G401 (cell line): ENCODE measurements at regions not wholly inside any gene's neighbourhood (a gene's known extent, or its start where the extent isn't known, plus 50 kb on each side); places are given as distances from the start of the nearest gene placed in this dataset.
"Not testable (repeated sequence)": the region's sequence is repeated elsewhere in the genome, so short reads cannot be mapped to it uniquely, and the experiment has no call there.

Experiments
- DNase-seq: peaks from one replicate; pipeline ENCODE4 v3.0.0-alpha.2; 2015; ENCODE audit warnings: low spot score
- in situ Hi-C: cut with HindIII; loops from 2 replicates; pipeline ENCODE4 v1.10.0; 2016; ENCODE audit warnings: low sequenced_read_pairs, mixed read lengths

DNA sequence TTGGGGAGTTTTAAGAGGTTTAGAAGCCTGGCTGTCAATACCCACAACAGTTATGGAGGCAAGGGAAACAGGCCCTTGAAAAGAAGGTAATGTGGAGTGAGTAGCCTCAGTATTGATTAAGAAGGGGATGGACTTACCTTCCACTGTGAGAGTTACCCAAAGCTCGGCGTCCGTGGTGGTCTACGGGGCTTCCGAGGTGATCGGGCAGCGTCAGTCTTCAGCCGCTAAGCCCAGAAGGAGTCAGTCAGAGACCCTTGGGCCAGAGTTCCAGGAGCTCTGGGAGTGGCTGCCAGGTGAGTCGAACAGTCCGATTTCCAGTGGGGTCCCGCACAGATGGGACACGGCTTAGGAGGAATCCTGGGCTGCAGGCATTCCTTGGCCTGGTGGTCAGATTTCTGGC is 379.0 kb downstream of the BCKDHB start:
- in situ Hi-C loops, DNase-seq: not testable (repeated sequence)

DNA sequence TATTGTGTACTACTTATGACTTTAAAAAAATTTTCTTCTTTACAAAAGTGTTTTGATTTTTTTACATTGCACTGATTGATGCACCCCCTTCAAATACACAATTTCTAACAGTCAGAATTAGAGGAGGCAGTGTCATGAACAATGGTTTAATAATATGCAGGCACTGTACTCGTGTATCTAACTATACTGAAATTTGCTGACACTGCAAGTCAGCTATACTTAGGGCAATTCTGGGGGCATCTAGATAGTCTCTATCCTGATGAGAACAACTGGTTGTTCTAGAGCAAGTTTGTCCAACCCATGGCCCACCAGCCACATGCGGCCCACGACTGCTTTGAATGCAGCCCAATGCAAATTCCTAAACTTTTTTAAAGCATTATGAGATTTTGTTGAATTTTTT is 375.6 kb downstream of the BCKDHB start:
- no peak for DNase-seq
- in situ Hi-C loops = no loop called here

DNA sequence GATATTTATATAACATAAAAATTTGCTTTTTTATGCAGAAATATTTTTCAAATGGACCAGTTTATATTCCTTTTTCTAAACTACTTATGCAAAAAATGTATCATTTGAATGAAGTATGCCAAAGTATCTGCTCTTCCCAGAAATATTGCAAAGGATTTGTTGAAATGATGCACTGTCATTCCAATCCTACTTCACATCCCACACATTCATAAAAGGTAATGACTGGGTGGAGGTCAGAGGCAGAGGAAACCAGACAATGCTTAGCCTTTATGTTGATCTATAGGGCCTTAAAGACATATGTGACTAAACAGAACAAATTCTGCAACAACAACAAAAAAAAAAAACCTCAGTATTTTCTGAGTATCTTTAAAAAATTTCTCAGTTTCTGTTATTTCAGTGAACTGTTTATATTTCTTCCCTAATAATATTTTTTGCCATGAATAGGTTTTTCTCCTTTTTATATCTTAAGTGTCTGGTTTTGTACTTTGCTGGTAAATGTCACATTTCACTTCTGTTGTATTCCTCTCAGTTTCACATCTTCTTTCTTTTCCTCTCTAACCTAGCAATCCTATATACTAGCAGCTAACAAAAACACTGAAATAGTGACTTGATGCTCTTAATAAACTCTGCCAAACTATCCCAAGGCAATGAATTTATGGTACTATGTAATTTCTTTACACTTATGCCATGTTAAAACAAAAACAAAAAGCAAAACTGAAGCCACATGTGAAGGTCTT is 374.1 kb downstream of the BCKDHB start:
- in situ Hi-C loops = no loop called here
- DNase-seq = no peak

DNA sequence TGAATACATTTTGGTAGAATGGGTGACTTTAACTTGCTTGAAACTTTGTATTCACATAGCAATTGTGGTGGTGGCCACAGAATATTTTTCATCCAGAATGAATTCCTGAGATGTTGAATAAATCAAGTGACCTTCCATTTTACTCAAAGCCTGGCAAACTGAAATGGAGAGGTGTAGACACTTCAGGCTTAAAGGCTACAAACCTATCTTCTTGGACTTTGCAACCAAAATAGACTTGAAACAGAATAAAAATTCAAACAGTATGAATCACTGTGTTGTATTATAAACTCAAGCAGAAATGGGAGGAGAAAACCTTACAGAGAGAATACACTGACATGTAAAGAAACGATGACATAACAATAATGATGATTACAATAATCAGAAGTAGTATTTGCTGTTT is 371.6 kb downstream of the BCKDHB start:
- in situ Hi-C loops = no loop called here
- DNase-seq = no peak

DNA sequence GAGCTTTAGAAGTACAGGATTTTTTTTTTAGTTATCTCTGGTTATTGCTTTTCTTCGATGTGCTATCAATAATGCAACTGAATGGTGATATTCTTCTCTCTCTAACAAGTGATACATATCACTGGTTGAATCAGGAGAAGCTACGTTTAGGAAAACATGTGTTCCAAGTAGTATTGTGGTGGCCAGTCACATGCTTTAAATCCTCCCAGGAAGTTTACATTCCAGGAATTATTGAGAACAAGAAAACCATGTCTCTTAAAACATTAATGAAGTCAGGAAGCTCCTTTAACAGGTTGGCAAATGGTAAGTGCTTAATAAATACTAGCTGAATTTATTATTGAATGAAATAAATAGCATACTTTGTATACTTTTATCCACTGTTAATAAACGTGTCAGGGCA is 371.1 kb downstream of the BCKDHB start:
- no peak for DNase-seq

DNA sequence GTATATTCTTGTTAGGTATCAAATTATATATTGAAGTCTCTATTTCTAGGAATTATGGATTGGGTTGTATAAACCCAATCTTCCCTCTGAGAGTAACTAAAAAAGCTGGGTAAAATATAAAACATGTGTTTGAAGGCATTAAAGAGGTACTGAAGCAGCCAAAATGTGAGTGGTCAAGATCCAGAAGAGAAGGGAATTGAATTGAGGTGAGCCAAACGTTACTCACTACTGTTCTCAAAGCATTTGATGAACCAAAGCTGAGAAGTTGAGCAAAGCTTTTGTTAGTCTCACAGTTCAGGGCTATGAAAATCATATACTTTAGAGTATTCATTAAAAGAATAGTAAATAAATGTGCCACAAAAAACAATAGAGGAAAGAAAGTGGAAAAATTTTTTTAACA is 365.8 kb downstream of the BCKDHB start:
- in situ Hi-C loops = no loop called here
- DNase-seq = no peak

More for the DNA sequence above, 371.1 kb downstream of the BCKDHB start:
- in situ Hi-C loops = no loop called here

DNA sequence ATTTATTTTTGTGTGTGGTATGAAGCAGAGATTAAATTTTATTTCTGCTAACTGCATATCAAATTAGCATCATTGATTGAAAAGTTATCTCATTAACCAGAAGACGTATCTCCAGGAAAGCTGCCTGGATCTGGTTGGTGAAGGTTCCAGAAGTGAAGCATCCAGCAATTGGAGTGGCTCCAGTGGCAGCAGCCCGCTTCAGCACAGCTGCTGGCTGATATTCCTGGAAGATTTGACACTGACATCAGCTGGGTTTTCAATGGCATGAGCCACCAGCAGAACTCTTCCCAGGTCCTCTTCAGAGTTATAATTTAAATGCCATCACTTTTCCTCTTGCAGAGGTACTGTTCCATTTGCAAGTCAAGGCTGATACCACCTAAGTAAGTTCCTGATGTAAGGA is 363.5 kb downstream of the BCKDHB start:
- in situ Hi-C loops = no loop called here

DNA sequence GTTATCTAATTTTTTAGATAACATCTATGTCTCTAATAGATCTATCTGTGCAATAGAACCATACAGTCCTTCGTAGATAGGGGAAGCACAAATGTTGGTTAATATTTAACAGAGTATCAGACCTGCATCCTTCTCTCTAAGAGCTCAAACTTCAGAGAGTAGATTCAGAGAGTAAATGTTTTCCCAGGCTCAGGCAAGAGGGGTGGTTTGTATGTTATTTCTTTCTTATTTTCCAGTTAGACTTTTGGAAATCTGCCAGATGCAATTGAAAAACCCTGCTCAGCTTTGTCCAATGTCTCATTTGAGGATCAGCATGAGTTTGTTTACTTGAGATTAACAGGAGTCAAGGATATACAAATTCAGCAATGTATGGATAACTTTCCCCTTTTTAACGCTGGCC is 361.9 kb downstream of the BCKDHB start:
- DNase-seq = no peak
- in situ Hi-C loops = no loop called here

More for the DNA sequence above, 363.5 kb downstream of the BCKDHB start:
- DNase-seq = no peak

DNA sequence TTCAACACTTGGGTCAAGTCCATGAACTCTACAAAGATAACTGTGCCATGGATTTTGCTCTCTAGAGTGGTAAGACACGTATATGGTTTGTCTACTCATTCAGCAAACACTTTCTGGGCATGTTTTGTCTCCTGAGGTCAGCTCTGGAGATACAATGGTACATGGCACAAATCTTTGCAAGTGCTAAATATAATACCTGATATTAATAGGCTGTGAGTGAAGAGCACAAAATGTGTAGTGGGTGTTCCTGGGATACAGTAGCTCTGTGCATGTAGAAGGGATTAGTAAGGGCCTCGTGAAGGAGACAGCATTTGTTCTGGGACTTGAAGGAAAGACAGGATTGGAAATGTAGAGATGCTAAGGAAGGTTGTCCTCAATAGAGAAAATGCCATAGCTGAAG is 360.9 kb downstream of the BCKDHB start:
- DNase-seq = no peak
- in situ Hi-C loops = no loop called here

DNA sequence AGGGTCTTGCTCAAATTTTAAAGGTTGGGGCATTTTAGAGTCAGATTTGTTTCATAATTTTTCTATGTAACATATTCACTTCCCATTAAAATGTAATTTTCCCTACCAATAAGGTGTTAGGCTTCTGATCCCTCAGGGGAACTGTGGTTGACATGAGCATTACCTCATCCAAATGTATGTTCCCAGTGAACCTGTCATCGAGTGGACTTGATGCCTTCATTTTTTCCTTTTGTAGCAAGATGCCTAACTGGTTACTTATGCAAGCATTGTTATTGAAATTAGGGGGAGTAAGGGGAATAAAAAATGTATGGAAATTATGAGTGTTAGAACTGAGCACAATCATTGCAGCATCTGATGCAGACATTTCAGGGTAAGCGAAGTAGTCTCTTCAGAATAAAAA is 360.5 kb downstream of the BCKDHB start:
- no peak for DNase-seq

DNA sequence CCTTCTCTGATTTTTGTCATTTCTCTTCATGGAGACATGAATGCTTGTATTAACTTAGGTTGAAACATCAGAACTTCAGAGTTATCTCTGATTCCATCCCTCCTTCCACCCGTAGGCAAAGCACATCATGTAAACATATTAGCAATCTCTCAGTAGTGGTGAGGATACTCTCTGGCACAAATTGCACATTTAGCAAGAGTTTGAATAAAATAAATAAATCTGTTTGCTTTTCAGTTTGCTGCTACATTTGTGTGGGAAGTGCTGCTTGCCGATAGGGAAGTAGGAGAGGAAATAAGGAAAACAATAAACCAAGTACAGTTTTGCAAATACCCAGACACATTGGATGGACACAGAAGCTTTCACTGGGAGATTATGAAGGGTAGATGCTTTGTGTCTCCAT is 359.0 kb downstream of the BCKDHB start:
- no peak for DNase-seq
- in situ Hi-C loops = no loop called here

More for the DNA sequence above, 360.5 kb downstream of the BCKDHB start:
- in situ Hi-C loops = no loop called here

DNA sequence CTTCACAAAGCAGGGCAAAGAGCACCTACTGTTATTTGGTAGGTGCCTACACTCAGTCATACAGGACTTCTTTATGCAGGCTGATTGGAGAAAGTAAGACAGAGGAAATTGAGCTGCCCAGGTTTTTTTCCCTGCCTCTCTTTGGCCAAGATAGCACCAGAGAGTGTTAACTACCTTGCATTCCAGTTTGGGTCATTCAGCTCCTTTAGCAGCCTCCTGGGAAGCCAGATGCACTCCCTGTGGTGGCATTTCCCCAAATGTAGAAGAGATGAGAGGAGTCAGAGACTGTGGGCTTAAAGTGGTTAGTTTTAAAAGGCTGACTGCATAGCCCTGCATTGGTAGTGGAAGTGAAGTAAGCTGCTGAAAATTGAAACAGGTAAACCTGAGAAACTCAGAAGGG is 358.4 kb downstream of the BCKDHB start:
- DNase-seq = no peak
- in situ Hi-C loops = no loop called here

DNA sequence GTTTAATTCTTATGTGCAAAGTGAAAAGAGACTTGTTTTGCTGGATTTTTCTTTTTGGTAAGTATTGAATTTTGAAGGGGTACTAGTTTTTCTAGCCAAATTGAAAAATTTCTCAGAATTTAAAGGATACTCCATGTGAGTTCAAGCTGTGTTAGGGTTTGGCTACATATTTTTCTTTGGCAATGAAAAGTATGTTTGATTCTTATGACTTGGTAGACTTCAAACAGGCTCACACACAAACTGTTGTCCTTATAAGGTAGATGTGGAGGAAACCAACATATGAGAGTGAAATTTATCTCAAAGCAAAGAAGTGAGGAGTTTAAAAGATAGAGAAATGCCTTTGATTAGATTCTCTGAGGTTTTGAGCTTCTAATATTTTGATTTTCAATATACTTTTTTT is 356.7 kb downstream of the BCKDHB start:
- no peak for DNase-seq
- in situ Hi-C loops = no loop called here

DNA sequence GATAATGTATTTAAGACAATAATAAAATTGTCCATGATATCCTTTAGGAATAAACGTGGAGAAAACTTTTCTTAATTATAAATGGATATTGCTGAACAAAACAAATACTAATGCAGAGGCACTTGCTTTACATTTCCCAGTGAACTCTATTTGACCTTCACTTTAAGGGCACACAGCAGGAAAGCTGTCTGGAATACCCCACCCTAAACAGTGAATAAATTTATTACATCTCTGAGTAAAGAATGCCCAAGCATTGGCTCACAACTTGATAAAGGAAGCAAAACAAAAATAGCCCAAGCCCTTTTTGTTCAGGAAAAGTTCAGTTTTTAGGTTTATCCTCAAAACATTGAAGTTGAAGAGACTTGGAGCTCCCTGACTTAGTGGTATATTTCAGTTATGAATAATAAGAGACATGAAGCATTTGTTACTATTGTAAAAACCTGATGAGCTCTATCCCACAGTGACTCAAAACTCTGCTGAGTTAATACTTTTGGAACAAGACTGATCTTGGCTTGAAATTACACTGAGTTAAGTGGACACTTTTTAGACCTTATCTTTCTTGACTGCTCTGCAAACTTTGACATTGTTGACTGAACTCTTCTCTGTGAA is 353.9 kb downstream of the BCKDHB start:
- in situ Hi-C loops = no loop called here
- DNase-seq = no peak

DNA sequence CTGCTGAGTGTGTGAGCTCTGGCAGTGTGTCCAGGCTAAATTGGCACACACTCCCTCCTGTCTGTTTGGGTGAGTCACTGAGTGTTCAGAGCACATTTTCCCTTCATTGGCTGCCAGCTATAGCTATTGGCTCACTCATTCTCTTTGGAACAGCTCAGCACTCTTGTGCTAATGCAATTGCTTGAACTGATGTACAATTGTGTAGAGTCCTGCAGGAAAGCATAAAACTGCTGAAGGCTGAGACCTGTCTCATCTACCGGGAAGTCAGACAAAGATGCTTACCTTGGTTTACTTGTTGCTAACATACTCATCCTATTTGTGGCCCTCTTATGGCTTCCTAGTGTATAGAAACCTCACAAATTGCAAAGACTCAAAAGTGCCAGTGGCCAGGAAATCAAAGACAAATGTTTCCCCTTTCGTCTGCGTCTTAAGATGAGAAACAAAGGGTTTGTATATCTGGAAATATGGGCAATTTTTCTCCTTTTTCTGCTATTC is 351.0 kb downstream of the BCKDHB start:
- DNase-seq = peak; percentile 98
- in situ Hi-C loops = no loop called here

DNA sequence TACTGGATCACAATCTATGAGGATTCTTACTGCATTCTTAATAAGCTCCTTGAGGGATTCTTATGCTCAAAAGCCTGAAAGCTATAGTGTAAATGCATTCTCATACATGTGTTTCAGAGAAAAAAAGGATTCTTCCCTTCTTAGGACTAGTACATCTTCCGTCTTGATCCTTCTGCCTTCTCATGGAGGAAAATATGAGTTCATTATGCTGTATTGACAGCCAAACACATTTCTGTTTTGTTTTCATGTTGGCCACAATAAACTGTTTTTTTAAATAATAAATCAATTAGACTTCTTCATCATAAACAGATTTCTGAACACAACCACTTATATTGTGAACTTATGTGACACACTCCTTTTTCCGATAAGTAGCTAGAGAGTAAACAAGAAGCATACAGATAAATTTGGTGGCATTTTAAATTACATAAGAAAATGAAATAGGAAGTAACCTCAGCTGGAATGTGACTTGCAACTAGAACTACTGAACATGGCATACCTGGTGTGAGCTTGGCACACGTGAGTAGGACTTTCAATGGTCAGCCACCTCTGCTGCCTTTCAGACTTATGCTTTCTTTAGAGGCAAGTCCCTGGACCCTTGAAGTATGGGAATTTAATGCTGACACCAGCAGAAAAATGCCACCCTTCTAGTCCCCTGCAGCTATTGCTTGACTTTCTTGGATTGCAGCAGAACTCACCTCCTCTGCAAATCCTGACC is 350.4 kb downstream of the BCKDHB start:
- DNase-seq = peak; percentile 5
- in situ Hi-C loops = no loop called here

DNA sequence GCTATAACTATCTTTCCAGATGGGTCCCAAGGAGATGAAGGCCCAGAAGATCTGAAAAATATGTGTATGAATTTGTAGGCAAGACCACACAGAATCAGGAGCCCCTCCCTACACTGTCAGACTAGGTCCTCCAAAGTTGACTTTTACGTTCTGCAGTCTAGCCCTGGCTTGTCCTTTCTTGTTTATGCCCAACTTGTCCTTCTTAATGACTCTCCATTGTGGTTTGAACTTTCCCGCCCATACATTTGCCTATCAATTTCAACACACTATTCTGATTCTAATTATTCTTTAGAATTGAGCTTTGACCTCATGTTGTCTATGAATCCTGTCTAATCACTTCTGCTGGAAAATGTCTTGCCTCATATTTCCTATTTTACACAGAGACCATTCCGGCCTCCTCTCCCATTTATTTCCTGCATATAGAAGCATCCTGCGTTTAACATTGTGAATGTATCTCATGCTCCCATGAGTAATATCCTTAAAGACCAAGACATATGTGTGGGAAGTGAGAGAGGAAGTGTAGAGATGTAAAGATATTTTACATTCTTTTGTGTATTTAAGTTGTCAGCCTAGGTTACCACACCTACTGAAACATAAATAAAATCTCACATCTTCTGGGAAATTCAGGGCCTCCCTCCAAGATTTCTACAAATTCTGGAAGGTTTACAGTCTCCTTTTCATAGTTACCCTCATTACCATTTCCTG is 348.3 kb downstream of the BCKDHB start:
- in situ Hi-C loops = no loop called here
- no peak for DNase-seq

DNA sequence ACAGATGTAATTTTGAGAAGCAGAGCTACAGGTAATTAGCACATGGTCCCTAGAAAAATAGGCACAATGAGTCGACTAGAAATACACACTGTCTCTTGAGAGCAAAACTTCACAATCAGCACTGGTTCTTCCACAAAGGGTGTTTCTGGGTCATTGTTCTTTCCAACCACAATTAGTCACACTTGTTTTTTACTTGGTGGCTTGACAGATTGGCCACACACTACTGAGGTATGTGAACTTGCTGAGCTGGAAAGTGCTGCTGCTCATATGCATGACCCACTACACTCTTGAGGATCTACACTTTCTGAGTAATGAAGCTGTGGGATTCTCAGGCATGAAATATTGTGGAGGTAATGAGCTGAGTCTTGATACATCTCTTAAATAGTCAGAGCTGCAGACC is 347.7 kb downstream of the BCKDHB start:
- no peak for DNase-seq
- in situ Hi-C loops = no loop called here

DNA sequence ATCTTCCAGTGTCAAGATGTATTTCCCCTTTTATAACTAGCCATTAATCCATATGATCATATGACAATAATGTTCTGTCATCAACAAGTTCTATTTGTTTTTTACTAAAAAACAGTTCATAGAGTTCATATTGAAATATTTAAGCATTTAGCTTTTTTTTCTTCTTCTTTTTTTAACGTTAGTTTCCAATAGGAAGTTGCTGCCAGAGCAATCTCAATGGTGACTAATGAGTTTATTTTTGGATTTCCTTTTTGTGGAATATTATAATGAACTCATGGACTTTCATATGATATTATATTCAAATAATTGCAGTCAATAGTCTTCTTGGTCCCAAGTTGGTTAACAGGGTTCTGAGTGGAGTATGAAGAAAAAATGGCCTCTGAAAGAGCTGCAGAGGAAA is 343.3 kb downstream of the BCKDHB start:
- no peak for DNase-seq
- in situ Hi-C loops = no loop called here
